ENCODE measurements at regions not wholly inside any gene's neighbourhood (a gene's known extent, or its start where the extent isn't known, plus 50 kb on each side); places are given as distances from the start of the nearest gene placed in this dataset. TPM values are rescaled to one million over a fixed set of nuclear protein-coding genes. Genes with fewer than 3 reads are reported as not detected.

- no peaks in the 10 kb centered on the region for H3K9me3 ChIP-seq
- no peaks in the 10 kb centered on the region for H3K36me3 ChIP-seq
- no peaks in the 10 kb centered on the region for H3K4me1 ChIP-seq
- H3K4me3 ChIP-seq: no peak overlapping the region
- no peak overlapping the region for H3K27ac ChIP-seq
- intact Hi-C loops (cut with DNase I; ENCODE audit: low total_unique reads): no loop called here
- no peak for TF ChIP-seq POLR2A (IDR thresholded peaks at IDR 0.05)
- TF ChIP-seq CTCF (IDR thresholded peaks at IDR 0.05): no peak
- no peaks in the 10 kb centered on the region for H3K27me3 ChIP-seq
- no peak for DNase-seq
Observed at GRCh38 chr6:154945271-154945890, 49.7 kb upstream of the TIAM2 start.

Small RNA genes lying in the stretch of these regions (small RNA-seq; reads per million reads assigned to genes)
- gene RF00096: not detected

All from uterus (tissue), 3 donors.